ENCODE measurements at regions not wholly inside any gene's neighbourhood (a gene's known extent, or its start where the extent isn't known, plus 50 kb on each side); places are given as distances from the start of the nearest gene placed in this dataset.

DNA sequence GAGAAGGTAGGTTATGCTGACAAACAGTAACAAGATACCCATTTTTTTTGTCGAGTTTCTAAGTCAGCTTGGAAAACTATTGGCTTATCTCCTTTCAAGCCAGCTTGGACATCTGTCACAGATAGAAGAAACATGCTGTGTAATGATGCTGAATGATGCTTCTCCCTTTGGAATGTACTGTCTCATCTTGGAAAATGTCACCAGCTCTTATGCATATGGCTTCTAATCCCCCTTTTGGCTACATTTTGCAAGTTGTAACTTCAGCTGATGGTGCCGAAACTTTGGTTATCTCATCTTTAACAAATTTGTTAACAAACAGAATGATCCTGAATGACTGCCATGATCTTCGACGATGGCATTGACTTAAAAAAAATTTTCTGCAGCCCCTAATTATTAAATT, 68.8 kb upstream of the ST6GALNAC3 start:
- no peak overlapping the region for H3K4me2 ChIP-seq (ENCODE audit: insufficient read depth, low read length)
- H3K4me1 ChIP-seq (ENCODE audit: insufficient read depth, low read length), result no peaks in the 10 kb centered on the region
- H4K20me1 ChIP-seq (ENCODE audit: insufficient read depth, low read length), result no peaks in the 10 kb centered on the region
- H2AFZ ChIP-seq (ENCODE audit: low read depth, low read length), result no peak overlapping the region
- no peak overlapping the region for H3K27ac ChIP-seq (ENCODE audit: low read length)
- H3K27me3 ChIP-seq (ENCODE audit: insufficient read depth, low read length, poor library complexity), result no peaks in the 10 kb centered on the region
- DNase-seq (no peak), ATAC-seq (ENCODE audit: insufficient read depth, low read depth) (no peak)
- H3K79me2 ChIP-seq (ENCODE audit: insufficient read depth, low read length), result no peaks in the 10 kb centered on the region
- H3K4me3 ChIP-seq (ENCODE audit: low read depth in 1 of 2, low read length in 2 of 2), result no peak overlapping the region
- H3K9me3 ChIP-seq (ENCODE audit: insufficient read depth, low read length, severe bottlenecking), result no peaks in the 10 kb centered on the region
- no peaks in the 10 kb centered on the region for H3K36me3 ChIP-seq (ENCODE audit: insufficient read depth, low read length)
- TF ChIP-seq EZH2 (IDR thresholded peaks at IDR 0.05; ENCODE audit: borderline replicate concordance, low read depth, low read length, severe bottlenecking), result no peak
- no peak overlapping the region for H3K9ac ChIP-seq (ENCODE audit: low read depth, low read length)

DNA sequence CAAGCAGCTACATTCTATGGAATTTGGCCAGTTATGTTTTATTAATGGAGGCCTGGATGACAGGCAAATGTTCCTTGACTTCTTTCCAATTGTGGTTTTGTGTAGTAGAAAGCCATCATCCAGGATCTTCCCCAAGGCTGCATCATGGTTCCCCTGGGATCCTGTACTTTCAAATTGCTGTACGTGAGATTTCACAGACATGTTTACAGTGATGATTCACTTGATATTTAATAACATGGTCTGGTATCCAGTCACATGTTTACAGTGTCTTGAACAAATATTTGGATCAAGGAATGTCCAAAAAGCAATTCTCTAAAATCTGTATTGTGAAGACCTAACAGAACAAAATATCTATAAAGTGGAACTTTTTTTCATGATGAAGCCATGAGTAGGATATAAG, 68.3 kb upstream of the ST6GALNAC3 start:
- H3K9me3 ChIP-seq (ENCODE audit: insufficient read depth, low read length, severe bottlenecking), result no peaks in the 10 kb centered on the region
- no peak for ATAC-seq (ENCODE audit: insufficient read depth, low read depth)
- no peak for DNase-seq
- H3K36me3 ChIP-seq (ENCODE audit: insufficient read depth, low read length), result no peaks in the 10 kb centered on the region
- H3K9ac ChIP-seq (ENCODE audit: low read depth, low read length), result no peak overlapping the region
- no peak overlapping the region for H2AFZ ChIP-seq (ENCODE audit: low read depth, low read length)
- no peaks in the 10 kb centered on the region for H4K20me1 ChIP-seq (ENCODE audit: insufficient read depth, low read length)
- no peaks in the 10 kb centered on the region for H3K4me1 ChIP-seq (ENCODE audit: insufficient read depth, low read length)
- no peaks in the 10 kb centered on the region for H3K27me3 ChIP-seq (ENCODE audit: insufficient read depth, low read length, poor library complexity)
- no peak overlapping the region for H3K4me3 ChIP-seq (ENCODE audit: low read depth in 1 of 2, low read length in 2 of 2)
- TF ChIP-seq, protein P1, sequence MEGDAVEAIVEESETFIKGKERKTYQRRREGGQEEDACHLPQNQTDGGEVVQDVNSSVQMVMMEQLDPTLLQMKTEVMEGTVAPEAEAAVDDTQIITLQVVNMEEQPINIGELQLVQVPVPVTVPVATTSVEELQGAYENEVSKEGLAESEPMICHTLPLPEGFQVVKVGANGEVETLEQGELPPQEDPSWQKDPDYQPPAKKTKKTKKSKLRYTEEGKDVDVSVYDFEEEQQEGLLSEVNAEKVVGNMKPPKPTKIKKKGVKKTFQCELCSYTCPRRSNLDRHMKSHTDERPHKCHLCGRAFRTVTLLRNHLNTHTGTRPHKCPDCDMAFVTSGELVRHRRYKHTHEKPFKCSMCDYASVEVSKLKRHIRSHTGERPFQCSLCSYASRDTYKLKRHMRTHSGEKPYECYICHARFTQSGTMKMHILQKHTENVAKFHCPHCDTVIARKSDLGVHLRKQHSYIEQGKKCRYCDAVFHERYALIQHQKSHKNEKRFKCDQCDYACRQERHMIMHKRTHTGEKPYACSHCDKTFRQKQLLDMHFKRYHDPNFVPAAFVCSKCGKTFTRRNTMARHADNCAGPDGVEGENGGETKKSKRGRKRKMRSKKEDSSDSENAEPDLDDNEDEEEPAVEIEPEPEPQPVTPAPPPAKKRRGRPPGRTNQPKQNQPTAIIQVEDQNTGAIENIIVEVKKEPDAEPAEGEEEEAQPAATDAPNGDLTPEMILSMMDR (IDR thresholded peaks at IDR 0.05; ENCODE audit: borderline replicate concordance, extremely low read depth, low read length, poor library complexity, severe bottlenecking), result no peak
- TF ChIP-seq EZH2 (IDR thresholded peaks at IDR 0.05; ENCODE audit: borderline replicate concordance, low read depth, low read length, severe bottlenecking), result no peak
- no peaks in the 10 kb centered on the region for H3K79me2 ChIP-seq (ENCODE audit: insufficient read depth, low read length)
- no peak overlapping the region for H3K27ac ChIP-seq (ENCODE audit: low read length)
- H3K4me2 ChIP-seq (ENCODE audit: insufficient read depth, low read length), result no peak overlapping the region

DNA sequence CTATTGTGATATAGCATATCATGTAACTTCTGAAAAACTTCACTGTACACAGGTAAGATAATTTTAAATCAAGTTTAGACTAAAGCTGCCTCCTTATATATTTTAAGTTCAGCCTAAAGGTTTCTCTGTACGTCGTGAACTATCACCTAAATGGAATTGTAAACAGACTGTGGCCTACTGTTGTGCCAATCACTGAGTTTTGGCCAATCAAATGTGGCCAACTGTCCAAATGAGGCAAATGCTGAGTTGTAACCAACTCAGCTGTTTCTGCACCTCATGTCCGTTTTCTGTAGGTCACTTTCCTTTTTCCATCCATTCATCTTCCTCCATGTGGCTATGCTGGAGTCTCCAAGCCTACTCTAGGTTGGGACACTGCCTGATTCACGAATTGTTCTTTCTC, 63.7 kb upstream of the ST6GALNAC3 start:
- Histone ChIP-seq H3K27me3 (ENCODE audit: insufficient read depth, low read length, poor library complexity) (no peaks in the 10 kb centered on the region), H3K4me1 (ENCODE audit: insufficient read depth, low read length) (no peaks in the 10 kb centered on the region), H3K4me3 (ENCODE audit: low read depth in 1 of 2, low read length in 2 of 2) (no peak overlapping the region), H3K27ac (ENCODE audit: low read length) (no peak overlapping the region), H2AFZ (ENCODE audit: low read depth, low read length) (no peak overlapping the region), H3K36me3 (ENCODE audit: insufficient read depth, low read length) (no peaks in the 10 kb centered on the region), H3K9ac (ENCODE audit: low read depth, low read length) (no peak overlapping the region), H3K79me2 (ENCODE audit: insufficient read depth, low read length) (no peaks in the 10 kb centered on the region), H4K20me1 (ENCODE audit: insufficient read depth, low read length) (no peaks in the 10 kb centered on the region), H3K9me3 (ENCODE audit: insufficient read depth, low read length, severe bottlenecking) (no peaks in the 10 kb centered on the region), H3K4me2 (ENCODE audit: insufficient read depth, low read length) (no peak overlapping the region)
- no peak for DNase-seq
- no peak for TF ChIP-seq EZH2 (IDR thresholded peaks at IDR 0.05; ENCODE audit: borderline replicate concordance, low read depth, low read length, severe bottlenecking)
- TF ChIP-seq, protein P1 (IDR thresholded peaks at IDR 0.05; ENCODE audit: borderline replicate concordance, extremely low read depth, low read length, poor library complexity, severe bottlenecking), result no peak
- ATAC-seq (ENCODE audit: insufficient read depth, low read depth), result no peak

DNA sequence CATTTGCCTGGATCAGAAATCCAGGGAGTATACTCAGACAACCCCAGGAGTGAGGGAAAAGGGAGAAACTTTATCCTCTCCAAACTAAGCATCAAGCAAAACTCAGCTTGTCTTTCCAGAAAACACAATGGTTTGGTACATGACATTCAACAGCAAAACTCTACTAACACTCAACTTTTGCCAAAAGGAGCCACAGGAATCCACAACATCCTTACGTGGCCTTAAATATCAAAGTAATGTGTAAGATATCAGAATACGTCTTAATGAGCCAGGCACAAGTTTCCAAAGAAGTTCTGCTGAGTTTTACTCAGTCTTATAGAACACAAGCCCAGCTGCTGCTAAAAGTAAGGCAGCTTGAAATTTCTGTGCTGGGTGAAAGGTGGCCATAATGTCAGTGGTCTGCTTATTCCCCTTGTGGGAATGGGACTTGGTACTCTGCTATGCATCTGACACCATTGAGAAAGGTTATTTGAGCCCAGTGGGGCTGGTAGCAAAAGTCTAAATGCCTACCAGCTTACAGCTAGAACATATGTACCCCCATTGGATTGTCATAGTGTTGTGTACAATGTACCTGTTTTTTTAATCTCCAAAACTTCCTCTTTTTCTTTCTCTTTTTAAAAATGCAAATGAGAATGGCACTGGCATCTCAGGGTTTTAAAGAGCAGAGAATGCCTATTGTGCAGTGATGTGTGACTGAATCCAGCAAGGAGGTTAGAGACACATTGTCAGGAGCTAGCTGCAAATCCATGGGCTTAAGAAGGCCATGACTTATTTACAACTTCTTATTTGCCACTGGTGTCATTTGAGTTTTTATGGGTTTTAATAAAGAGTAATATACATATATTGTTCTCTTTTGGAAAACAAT, 62.0 kb upstream of the ST6GALNAC3 start:
- Histone ChIP-seq H3K4me2 (ENCODE audit: insufficient read depth, low read length) (no peak overlapping the region), H3K9me3 (ENCODE audit: insufficient read depth, low read length, severe bottlenecking) (no peaks in the 10 kb centered on the region), H3K9ac (ENCODE audit: low read depth, low read length) (no peak overlapping the region), H3K36me3 (ENCODE audit: insufficient read depth, low read length) (no peaks in the 10 kb centered on the region), H3K4me1 (ENCODE audit: insufficient read depth, low read length) (no peaks in the 10 kb centered on the region), H3K27me3 (ENCODE audit: insufficient read depth, low read length, poor library complexity) (no peaks in the 10 kb centered on the region), H3K27ac (ENCODE audit: low read length) (no peak overlapping the region), H2AFZ (ENCODE audit: low read depth, low read length) (no peak overlapping the region), H3K4me3 (ENCODE audit: low read depth in 1 of 2, low read length in 2 of 2) (no peak overlapping the region), H4K20me1 (ENCODE audit: insufficient read depth, low read length) (no peaks in the 10 kb centered on the region), H3K79me2 (ENCODE audit: insufficient read depth, low read length) (no peaks in the 10 kb centered on the region)
- ATAC-seq (ENCODE audit: insufficient read depth, low read depth) (no peak), DNase-seq (no peak)
- TF ChIP-seq, protein P1 (IDR thresholded peaks at IDR 0.05; ENCODE audit: borderline replicate concordance, extremely low read depth, low read length, poor library complexity, severe bottlenecking), result no peak
- TF ChIP-seq EZH2 (IDR thresholded peaks at IDR 0.05; ENCODE audit: borderline replicate concordance, low read depth, low read length, severe bottlenecking), result no peak

All from DND-41 (cell line).